ENCODE measurements at regions not wholly inside any gene's neighbourhood (a gene's known extent, or its start where the extent isn't known, plus 50 kb on each side); places are given as distances from the start of the nearest gene placed in this dataset.
"Not testable (repeated sequence)": the region's sequence is repeated elsewhere in the genome, so short reads cannot be mapped to it uniquely, and the experiment has no call there.

- H3K23me2 ChIP-seq (ENCODE audit: low read depth, low read length); H2BK120ac ChIP-seq (replicated peaks; ENCODE audit: low read depth, low read length); H4K5ac ChIP-seq (ENCODE audit: insufficient read length, low read depth, low read length); H3K4ac ChIP-seq (replicated peaks; ENCODE audit: insufficient read length, low read depth, low read length); H3K9ac ChIP-seq (replicated peaks in 1 of 4; ENCODE audit: extremely low read depth in 1 of 4, low read depth in 3 of 4, low read length in 3 of 4); H3K18ac ChIP-seq (ENCODE audit: extremely low read depth, low read length); FAIRE-seq; H3K27me3 ChIP-seq (replicated peaks in 1 of 4; ENCODE audit: control insufficient read depth in 3 of 4, extremely low read depth in 1 of 4, insufficient read depth in 3 of 4, low read length in 3 of 4); H3K23ac ChIP-seq (ENCODE audit: insufficient read length); DNase-seq (ENCODE audit: low read depth in 1 of 2, low spot score in 2 of 2); H3K56ac ChIP-seq (replicated peaks; ENCODE audit: insufficient read length, low read depth, low read length); H3K27ac ChIP-seq (ENCODE audit: low read depth, low read length); H3K9me3 ChIP-seq (ENCODE audit: insufficient read depth in 2 of 2, low read depth in 1 of 2, low read length in 1 of 2); POLR2A ChIA-PET (ENCODE audit: partially characterized antibody); H3K4me3 ChIP-seq (ENCODE audit: extremely low read depth in 1 of 4, insufficient read depth in 2 of 4, low read depth in 3 of 4, low read length in 4 of 4); H3K79me1 ChIP-seq (ENCODE audit: low read depth, low read length); CTCF ChIA-PET (ENCODE audit: partially characterized antibody); H3K36me3 ChIP-seq (ENCODE audit: control insufficient read depth in 2 of 4, insufficient read depth in 4 of 4, low read length in 3 of 4); H3K14ac ChIP-seq (ENCODE audit: insufficient read length); H2AFZ ChIP-seq (ENCODE audit: low read length); H2BK15ac ChIP-seq (ENCODE audit: low read length); H3K4me2 ChIP-seq (ENCODE audit: insufficient read depth in 1 of 2, low read depth in 2 of 2, low read length in 2 of 2); H2BK20ac ChIP-seq (ENCODE audit: low read length); H2BK12ac ChIP-seq (ENCODE audit: low read depth, low read length); H2BK5ac ChIP-seq (ENCODE audit: low read depth, low read length); H4K8ac ChIP-seq (ENCODE audit: extremely low read depth, insufficient read depth, low read length); H2AK5ac ChIP-seq (ENCODE audit: low read depth, low read length); H3K4me1 ChIP-seq (replicated peaks in 1 of 4; ENCODE audit: control insufficient read depth in 3 of 4, insufficient read depth in 4 of 4, low read length in 3 of 4); H3K79me2 ChIP-seq (ENCODE audit: control insufficient read depth in 1 of 2, insufficient read depth in 2 of 2, low read length in 2 of 2); H4K20me1 ChIP-seq (replicated peaks in 1 of 2; ENCODE audit: control insufficient read depth in 1 of 2, insufficient read depth in 2 of 2, low read length in 2 of 2); H4K91ac ChIP-seq (replicated peaks; ENCODE audit: insufficient read length, low read length): not testable (repeated sequence)
- WGBS, 2 experiments (ENCODE audit: extremely low coverage in 1 of 2, insufficient coverage in 1 of 2, insufficient read length in 1 of 2, insufficient replicate concordance in 2 of 2, low coverage in 1 of 2, low lambda C conversion rate in 2 of 2, missing lambda C conversion rate in 1 of 2): 91% methylated on average over 3 of the region's 3 CpGs; no CpG with 5 or more reads in 1 of the 2 experiments
Observed at GRCh38 chr9:81421090-81421489, 268.3 kb downstream of the TLE1 start.
